Heart left ventricle (tissue), 16 donors: ENCODE measurements at regions not wholly inside any gene's neighbourhood (a gene's known extent, or its start where the extent isn't known, plus 50 kb on each side); places are given as distances from the start of the nearest gene placed in this dataset.

ENCODE experiments used
- ATAC-seq, 4 donors: fragments of 200-7000 bp; cut with Tn5 transposase; one replicate each; pipeline ENCODE4 v1.9.1; 2020 to 2022; ENCODE audit warnings: moderate library complexity in 4 of 4, mild to moderate bottlenecking in 3 of 4, moderate number of reproducible peaks in 1 of 4
- DNase-seq, 5 donors: peaks; one replicate each; pipeline ENCODE4 v3.0.0-alpha.2; 2020
- H3K27ac ChIP-seq, 12 donors: fragments of 200-600 bp; sonication (generic) in 4 of 12; one replicate each; pipeline versions ENCODE4 v1.5.0 to v1.8.0; 2016 to 2022; ENCODE audit warnings: mild to moderate bottlenecking in 2 of 12
- H3K27me3 ChIP-seq, 9 donors: fragments of 200-600 bp; sonication (generic) in 2 of 9; one replicate each; pipeline versions ENCODE4 v1.5.1 to v1.8.0; 2016 to 2022; ENCODE audit warnings: mild to moderate bottlenecking in 3 of 9
- H3K36me3 ChIP-seq, 9 donors: fragments of 200-600 bp; sonication (generic) in 2 of 9; one replicate each; pipeline versions ENCODE4 v1.5.0 to v1.8.0; 2018 to 2022; ENCODE audit warnings: mild to moderate bottlenecking in 2 of 9
- H3K4me1 ChIP-seq, 12 donors: fragments of 200-600 bp; sonication (generic) in 4 of 12; one replicate each; pipeline versions ENCODE4 v1.5.0 to v1.8.0; 2016 to 2022; ENCODE audit warnings: mild to moderate bottlenecking in 3 of 12
- H3K4me3 ChIP-seq, 12 donors: fragments of 200-600 bp; sonication (generic) in 4 of 12; one replicate each; pipeline versions ENCODE4 v1.5.0 to v1.8.0; 2017 to 2022; ENCODE audit warnings: mild to moderate bottlenecking in 9 of 12, moderate library complexity in 4 of 12
- H3K9me3 ChIP-seq, 12 donors: fragments of 200-600 bp; sonication (generic) in 4 of 12; one replicate each; pipeline versions ENCODE4 v1.5.0 to v1.8.0; 2016 to 2022; ENCODE audit warnings: mild to moderate bottlenecking in 1 of 12
- POLR2A ChIP-seq, 2 donors: fragments of 450-650 bp; IDR thresholded peaks; one replicate each; pipeline ENCODE4 v1.6.1; 2017; ENCODE audit warnings: antibody characterized with exemption in 2 of 2, mild to moderate bottlenecking in 2 of 2, moderate library complexity in 2 of 2
- WGBS, 4 donors: extraction: QIAGEN DNeasy Blood & Tissue Kit in 2 of 4; methylation state at CpG; one replicate each; pipeline versions ENCODE4 v1.1.5 to v1.1.7; 2013 to 2018; 5-methylcytosine and 5-hydroxymethylcytosine counted together
- intact Hi-C, 10 donors: fragments of 100-400 bp; cut with DNase I; formaldehyde crosslinking; loops; one replicate each; pipeline versions ENCODE4 v1.11.1 to v1.14.2; 2022
- TF ChIP-seq, protein P1 (sequence below), 12 donors: fragments of 200-600 bp; sonication (generic) in 4 of 12; IDR thresholded peaks; one replicate each; pipeline versions ENCODE4 v1.5.0 to v1.8.0; 2018 to 2022; ENCODE audit warnings: antibody characterized with exemption in 12 of 12, mild to moderate bottlenecking in 5 of 12
- donor health status: ischemic (EF 13 %, LVEDD 7.1; RV severe dilation, severe dysfunction).
- donor health status: healthy with polysubstance abuse.
- donor health status: DM: no; HTN: yes; CAD: no.
- donor health status: DM: no; HTN: no; CAD: no.
- donor health status: ischemic (EF 25% LVEDD 6.9; RV normal size, moderate dysfunction).
- donor health status: ischemic (EF 25% LVEDD 5.7; RV mildly dilated, moderate dysfunction).
- donor health status: healthy.
- donor health status: DM: yes; HTN: yes; CAD: no.
- donor health status: ischemic (EF 35%, LVEDD 5.7; RV mildly dilated, moderate dysfunction).
- donor health status: nonischemic (EF 11% LVEDD 7.7; RV severe dilation, severe dysfunction).
- donor health status: DM: yes; HTN: yes; CAD: no.
- donor health status: PGD.
- donor health status: ischemic (EF 29% LVEDD 5.4; RV normal size, mild dysfunction).
- donor health status: nonischemic (EF 23%, LVEDD 6.1; RV moderate dilation, normal function).

DNA sequence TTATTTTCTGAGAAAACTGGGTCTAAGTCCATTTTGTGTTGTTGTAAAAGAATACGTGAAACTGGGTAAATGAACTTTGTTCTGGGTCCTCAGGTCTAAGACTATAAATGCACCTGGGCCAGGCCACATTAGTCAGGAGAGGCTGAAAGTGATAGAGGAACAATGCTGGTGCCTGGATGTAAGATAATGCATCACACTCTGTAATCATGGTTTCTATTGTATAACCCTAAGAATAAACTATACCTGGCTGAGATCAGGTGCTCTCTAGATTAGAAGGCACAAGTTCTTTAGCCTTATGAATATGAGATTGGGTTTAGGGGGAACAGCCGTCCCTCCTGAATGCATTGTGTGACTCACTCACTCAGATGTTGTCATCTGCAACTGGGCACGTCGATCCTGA is 675.5 kb downstream of the HTR1A start:
- H3K36me3 ChIP-seq, result no peaks in the 10 kb centered on the region
- no peak overlapping the region for H3K4me3 ChIP-seq
- 73 to 90% (median 80%) methylated on average over 4 of the region's 4 CpGs for WGBS, 4 donors
- H3K27ac ChIP-seq, result no peak overlapping the region
- no peaks in the 10 kb centered on the region for H3K27me3 ChIP-seq
- H3K4me1 ChIP-seq, result no peaks in the 10 kb centered on the region
- H3K9me3 ChIP-seq, result no peaks in the 10 kb centered on the region
- no peak for TF ChIP-seq POLR2A (IDR thresholded peaks at IDR 0.05)
- TF ChIP-seq, protein P1, sequence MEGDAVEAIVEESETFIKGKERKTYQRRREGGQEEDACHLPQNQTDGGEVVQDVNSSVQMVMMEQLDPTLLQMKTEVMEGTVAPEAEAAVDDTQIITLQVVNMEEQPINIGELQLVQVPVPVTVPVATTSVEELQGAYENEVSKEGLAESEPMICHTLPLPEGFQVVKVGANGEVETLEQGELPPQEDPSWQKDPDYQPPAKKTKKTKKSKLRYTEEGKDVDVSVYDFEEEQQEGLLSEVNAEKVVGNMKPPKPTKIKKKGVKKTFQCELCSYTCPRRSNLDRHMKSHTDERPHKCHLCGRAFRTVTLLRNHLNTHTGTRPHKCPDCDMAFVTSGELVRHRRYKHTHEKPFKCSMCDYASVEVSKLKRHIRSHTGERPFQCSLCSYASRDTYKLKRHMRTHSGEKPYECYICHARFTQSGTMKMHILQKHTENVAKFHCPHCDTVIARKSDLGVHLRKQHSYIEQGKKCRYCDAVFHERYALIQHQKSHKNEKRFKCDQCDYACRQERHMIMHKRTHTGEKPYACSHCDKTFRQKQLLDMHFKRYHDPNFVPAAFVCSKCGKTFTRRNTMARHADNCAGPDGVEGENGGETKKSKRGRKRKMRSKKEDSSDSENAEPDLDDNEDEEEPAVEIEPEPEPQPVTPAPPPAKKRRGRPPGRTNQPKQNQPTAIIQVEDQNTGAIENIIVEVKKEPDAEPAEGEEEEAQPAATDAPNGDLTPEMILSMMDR (IDR thresholded peaks at IDR 0.05), result no peak
- ATAC-seq, result no peak
- intact Hi-C loops, result no loop called here
- no peak for DNase-seq

GRCh38 chr5:63263411-63263810 is 684.8 kb downstream of the LRRC70 start:
- WGBS, 4 donors, result 90 to 93% (median 93%) methylated on average over 2 of the region's 2 CpGs
- intact Hi-C loops, result no loop called here

GRCh38 chr5:63262185-63262981 is 683.8 kb downstream of the LRRC70 start:
- H3K27me3 ChIP-seq, result no peaks in the 10 kb centered on the region
- intact Hi-C loops, result no loop called here
- no peaks in the 10 kb centered on the region for H3K9me3 ChIP-seq
- H3K4me1 ChIP-seq, result no peaks in the 10 kb centered on the region
- no peak overlapping the region for H3K27ac ChIP-seq
- TF ChIP-seq, protein P1 (IDR thresholded peaks at IDR 0.05), result no peak
- no peak for TF ChIP-seq POLR2A (IDR thresholded peaks at IDR 0.05)
- H3K36me3 ChIP-seq, result no peaks in the 10 kb centered on the region
- 24 to 34% (median 32%) methylated on average over 4 of the region's 4 CpGs for WGBS, 4 donors
- DNase-seq (no peak), ATAC-seq (peak in 2 of 4 donors; percentile 36 to 61)
- H3K4me3 ChIP-seq, result no peak overlapping the region

More at GRCh38 chr5:63263411-63263810, 684.8 kb downstream of the LRRC70 start:
- Histone ChIP-seq H3K27me3 (no peaks in the 10 kb centered on the region), H3K4me1 (no peaks in the 10 kb centered on the region), H3K4me3 (no peak overlapping the region), H3K9me3 (no peaks in the 10 kb centered on the region), H3K27ac (no peak overlapping the region), H3K36me3 (no peaks in the 10 kb centered on the region)
- DNase-seq (no peak), ATAC-seq (no peak)
- TF ChIP-seq POLR2A (IDR thresholded peaks at IDR 0.05), result no peak
- TF ChIP-seq, protein P1 (IDR thresholded peaks at IDR 0.05), result no peak

DNA sequence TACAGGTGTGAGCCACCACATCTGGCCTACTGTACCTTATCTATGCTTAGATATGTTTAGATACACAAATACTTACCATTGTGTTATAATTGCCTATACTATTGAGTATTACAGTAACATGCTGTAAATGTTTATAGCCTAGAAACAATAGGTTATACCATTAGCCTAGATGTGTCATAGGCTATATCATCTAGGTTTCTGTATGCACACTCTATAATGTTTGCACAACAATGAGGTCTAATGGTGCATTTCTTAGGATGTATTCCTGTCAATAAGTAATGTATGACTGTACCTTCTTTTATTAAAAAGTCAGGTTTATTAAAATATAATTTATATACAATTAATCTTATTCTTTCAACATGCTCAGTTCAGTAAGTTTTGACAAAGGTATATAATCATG is 683.1 kb downstream of the LRRC70 start:
- TF ChIP-seq, protein P1 (IDR thresholded peaks at IDR 0.05), result no peak

More for the DNA sequence above, 683.1 kb downstream of the LRRC70 start:
- no peaks in the 10 kb centered on the region for H3K27me3 ChIP-seq
- no peaks in the 10 kb centered on the region for H3K36me3 ChIP-seq
- H3K4me3 ChIP-seq, result no peak overlapping the region
- DNase-seq (no peak), ATAC-seq (no peak)
- intact Hi-C loops, result no loop called here
- no peaks in the 10 kb centered on the region for H3K9me3 ChIP-seq
- no peak overlapping the region for H3K27ac ChIP-seq
- H3K4me1 ChIP-seq, result no peaks in the 10 kb centered on the region
